ENCODE measurements at regions not wholly inside any gene's neighbourhood (a gene's known extent, or its start where the extent isn't known, plus 50 kb on each side); places are given as distances from the start of the nearest gene placed in this dataset.
"Not testable (repeated sequence)": the region's sequence is repeated elsewhere in the genome, so short reads cannot be mapped to it uniquely, and the experiment has no call there.

GRCh38 chr9:104980039-104980654 lies 52.2 kb upstream of the ABCA1 start:
- no peak for DNase-seq

GRCh38 chr9:104981543-104982129 lies 53.7 kb upstream of the ABCA1 start:
- DNase-seq, result no peak

DNA sequence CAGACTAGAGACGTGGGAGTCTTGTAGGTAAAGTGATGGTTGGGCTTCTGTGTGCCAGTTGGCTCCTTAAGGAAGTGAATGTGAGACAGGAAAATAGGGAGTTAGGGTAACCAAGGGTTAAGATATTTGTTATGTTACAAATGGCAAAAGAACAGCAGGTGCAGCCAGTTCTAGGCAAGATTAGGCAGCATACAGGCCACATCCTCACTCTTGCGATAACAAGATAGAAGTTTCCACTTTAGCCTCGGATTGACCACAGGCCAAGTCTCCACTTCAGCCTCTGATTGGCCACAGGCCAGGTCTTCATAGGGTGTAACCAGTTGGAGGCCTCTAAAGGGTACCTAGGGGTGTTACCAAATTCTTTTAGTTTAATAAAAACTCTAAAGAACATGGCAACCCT lies 54.6 kb upstream of the ABCA1 start:
- DNase-seq, result no peak

DNA sequence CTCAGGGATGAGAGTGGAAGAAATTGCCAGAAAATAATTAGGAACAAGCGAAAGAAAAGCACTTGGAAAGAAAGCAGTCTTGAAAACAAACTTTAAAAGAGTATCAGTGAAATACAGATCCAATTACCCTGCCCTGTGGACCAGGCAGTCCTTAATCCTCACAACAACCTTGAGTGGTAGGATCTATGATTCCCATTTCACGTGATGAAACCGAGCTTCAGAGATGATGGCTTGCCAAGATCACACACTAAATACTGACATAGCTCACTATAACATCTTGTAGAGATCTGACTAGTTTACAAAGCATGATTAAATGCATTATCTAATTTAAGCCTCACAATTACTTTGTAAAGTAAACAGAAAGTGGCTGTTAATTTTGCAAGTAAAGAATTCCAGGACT lies 55.5 kb upstream of the ABCA1 start:
- DNase-seq, result no peak

- DNase-seq, result no peak
These were observed 56.2 kb upstream of the ABCA1 start for GRCh38 chr9:104984121-104984520.

DNA sequence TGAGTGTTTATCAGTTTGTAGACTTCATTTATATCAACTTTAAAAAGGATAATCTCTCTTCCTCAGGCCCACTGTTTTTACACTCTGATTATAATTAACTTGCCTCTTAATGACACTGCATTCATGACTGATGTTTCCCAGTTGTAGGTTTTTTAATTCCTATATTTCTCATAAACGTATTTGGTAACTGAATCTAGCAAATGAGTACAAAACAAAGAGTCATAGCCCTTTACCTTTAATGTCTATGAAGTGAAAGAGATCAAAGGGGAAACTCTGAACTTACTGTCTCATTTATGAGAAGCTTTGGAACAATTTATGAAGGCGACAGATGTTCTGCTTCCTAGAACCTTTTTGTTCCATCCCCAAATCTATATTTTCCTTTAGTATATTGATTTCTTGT lies 56.6 kb upstream of the ABCA1 start:
- no peak for DNase-seq

GRCh38 chr9:104984948-104985347 lies 57.0 kb upstream of the ABCA1 start:
- no peak for DNase-seq

DNA sequence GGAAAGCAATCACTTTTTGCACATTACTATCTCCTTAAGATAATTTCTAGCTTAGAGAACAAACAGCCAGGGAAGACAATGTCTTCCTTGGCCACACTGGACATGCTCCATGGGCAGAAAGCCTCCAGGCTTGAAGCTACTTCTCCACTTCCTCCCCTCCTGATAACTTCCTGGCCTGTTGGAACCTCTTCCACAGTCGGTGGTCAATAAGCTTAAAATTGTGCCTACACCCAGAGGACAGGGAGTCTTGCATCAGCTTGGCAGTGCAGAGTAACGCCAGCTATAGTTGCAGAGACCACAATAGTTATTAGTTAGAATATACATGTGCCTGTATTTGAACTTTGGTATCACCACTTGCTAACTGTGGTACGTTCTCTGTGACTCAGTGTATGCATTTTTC lies 58.1 kb upstream of the ABCA1 start:
- DNase-seq, result no peak

DNA sequence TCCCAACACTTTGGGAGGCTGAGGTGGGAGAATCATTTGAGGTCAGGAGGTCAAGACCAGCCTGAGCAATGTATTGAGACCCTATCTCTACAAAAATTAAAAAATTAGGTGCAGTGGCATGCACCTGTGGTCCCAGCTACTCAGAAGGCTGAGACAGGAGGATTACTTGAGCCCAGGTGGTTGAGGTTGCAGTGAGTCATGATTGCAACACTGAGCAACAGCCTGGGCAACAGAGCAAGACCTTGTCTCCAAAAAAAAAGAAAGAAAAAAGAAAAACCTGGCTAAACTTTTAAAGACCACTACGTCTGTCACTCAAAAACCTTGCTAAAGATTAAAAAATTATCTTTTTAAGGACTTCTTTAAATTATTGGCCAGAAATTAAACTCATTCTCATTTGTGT lies 59.8 kb upstream of the ABCA1 start:
- no peak for DNase-seq

DNA sequence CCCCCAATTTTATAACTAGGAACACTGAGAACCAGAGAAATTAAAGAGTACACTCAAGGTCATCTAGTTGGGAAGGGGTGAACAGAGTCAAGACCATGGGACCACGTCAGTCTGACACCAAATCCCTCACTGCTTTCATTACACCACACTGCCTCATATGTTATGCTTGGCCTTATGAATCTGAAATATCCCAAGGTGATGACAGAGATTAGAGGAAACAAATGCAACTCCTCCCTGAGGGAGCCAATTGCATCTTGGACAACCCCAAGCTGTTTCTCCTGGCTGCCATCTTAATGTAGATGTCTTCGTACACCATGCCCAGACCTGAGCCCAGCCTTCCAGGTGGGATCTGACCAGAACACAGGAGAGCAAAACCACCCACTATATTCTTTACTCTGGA lies 60.6 kb upstream of the ABCA1 start:
- no peak for DNase-seq

DNA sequence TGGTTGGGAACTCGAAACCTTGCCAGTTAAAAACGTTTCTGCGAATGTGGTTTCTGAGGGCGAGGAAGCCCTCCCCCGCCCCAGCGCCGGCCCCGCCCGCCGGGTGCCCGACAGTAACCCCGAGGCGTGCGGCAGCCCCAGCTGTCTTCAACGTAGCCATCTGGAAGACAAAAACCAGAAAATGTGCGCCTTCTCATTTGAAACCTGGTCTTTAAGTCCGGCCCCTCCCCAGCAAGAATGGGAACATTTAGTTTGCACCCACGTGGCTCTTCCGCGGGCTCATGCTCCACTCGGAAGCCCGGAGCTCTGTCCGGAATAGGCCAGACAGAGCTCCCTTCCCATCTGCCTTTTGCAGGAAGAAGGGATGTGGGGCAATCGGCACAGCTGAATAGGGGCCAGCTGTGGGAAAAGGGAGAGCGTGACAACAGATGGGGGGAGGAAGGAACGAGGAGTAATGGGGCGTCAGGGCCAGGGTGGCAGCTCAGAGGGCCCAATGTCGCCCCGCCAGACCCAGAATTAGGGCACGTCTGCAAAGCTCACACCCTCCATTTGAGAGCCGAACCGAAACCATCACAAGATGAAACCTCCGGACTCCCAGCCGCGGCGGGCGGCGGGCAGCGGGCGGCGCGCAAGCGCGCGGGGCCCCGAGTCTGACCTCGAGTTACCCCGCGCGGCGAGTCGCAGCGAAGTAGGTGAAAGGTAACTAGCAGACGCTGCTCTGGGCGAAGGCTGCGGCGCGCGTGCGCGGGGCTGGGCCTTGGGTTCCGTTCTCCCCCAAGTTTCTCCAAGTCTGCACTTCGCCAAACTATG lies 63.4 kb upstream of the ABCA1 start:
- peak; percentile 87 for DNase-seq

DNA sequence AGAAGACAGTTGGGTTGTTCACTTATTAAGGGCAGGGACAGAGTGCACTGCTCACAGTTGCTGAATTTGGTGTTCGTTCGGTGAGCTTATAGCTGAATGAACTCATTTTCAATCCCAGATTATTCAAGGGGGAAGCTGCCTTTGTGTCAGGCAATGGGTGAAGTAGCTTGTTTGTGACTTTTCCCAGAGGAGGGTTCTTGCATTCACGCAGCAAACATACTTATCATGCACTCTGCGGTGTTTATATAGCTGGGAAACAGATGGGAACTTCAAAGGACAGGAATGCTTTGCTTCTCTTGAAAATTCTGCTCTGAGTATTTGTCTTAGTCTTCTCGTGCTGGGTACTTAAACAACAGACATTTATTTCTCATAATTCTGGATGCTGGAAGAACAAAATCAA lies 64.7 kb upstream of the ABCA1 start:
- DNase-seq, result no peak

DNA sequence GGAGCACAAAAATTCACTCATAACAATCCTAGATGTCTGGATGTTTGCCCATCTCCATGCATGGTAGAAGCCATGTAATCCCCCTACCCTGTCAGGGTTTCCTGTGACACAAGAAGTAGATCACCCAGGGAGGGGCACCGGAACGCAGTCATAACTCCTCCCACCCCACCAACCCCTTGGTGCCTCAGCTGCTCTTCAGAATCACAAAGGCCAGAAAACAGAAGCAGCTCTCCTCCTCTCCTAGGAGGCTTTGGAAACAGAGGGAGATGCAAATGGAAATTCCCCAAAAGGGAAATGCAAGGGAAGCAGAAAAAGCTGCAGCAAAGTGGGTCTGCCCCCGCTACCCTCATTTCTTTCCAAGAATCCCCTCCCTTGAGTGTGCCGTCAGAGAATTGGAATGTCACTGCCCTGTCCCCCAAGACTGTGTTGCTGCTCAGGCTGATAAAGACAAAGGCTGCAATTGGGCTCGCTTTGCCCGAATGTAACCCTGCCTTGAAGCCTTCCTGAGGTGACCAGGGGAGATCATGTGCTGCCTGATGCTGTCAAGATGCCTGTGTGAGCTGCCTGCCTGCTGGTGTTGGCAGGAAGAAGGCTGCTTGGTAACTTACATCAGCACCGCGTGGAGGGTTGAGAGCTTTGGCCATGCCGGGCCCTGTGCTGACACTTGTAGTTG lies 65.5 kb upstream of the ABCA1 start:
- DNase-seq, result no peak

GRCh38 chr9:104997536-104997935 lies 69.6 kb upstream of the ABCA1 start:
- no peak for DNase-seq

- DNase-seq, result no peak
These were observed 71.2 kb upstream of the ABCA1 start for GRCh38 chr9:104999136-104999535.

DNA sequence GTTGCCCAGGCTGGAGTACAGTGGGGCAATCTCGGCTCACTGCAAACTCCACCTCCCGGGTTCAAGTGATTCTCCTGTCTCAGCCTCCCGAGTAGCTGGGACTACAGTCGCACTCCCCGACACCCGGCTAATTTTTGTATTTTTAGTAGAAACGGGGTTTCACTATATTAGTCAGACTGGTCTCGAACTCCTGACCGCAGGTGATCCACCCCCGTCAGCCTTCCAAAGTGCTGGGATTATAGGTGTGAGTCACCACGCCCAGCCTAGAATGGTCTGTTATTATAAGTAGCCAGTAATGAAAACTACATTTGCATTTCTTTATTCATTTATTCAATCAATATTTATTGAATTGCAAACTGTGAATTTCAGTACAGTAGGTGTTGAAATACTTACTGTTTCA lies 72.6 kb upstream of the ABCA1 start:
- DNase-seq, result not testable (repeated sequence)

DNA sequence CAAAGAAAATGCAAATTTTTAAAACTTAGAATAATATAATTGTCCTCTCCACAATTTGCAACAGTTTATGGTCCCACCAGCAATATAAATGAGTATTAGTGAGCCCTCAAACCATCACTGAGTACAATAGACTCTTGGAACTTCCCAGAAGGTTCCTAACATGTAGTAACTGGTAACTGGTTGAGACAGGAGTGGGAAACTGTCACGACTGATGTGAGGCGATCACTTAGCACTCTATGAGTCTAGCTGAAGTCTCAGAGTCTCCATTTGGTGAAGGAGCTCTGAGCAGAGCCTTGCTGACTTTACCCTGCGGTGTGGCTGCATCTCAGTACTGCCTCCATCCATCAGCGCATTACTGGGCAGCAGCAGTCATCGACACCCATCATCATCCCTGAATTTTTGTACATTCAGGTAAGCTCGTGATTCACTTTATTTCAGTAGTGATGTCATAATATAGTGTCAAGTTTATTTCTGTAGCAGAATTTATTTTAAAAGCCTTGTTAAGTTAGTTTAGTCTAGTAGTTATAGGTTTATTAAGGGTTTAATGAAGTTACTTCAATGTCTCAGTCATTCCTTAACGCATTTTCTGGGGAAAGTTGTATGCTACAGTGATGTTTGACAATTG lies 76.6 kb upstream of the ABCA1 start:
- no peak for DNase-seq

DNA sequence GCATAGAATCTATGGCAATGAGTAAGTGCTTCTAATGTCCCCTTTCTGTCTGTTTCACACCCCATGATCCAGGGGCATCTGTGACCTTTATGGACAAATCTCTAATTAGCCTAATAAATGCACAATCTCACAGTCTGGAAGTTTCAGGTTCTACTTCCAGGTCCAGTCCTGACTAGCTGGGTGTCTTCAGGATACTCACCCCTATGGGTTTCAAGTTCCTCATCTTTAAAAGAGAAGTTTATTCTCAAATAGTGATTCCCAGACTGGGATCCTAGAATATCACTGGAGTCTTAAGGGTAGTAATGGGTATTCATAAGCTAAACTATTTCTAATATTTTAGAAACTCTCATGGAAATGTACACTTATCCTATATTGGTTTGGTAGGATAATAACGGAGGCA lies 77.2 kb upstream of the ABCA1 start:
- no peak for DNase-seq

- DNase-seq, result no peak
These were observed 78.6 kb upstream of the ABCA1 start for GRCh38 chr9:105006514-105006913.

GRCh38 chr9:105007143-105007542 lies 79.2 kb upstream of the ABCA1 start:
- DNase-seq, result no peak

DNA sequence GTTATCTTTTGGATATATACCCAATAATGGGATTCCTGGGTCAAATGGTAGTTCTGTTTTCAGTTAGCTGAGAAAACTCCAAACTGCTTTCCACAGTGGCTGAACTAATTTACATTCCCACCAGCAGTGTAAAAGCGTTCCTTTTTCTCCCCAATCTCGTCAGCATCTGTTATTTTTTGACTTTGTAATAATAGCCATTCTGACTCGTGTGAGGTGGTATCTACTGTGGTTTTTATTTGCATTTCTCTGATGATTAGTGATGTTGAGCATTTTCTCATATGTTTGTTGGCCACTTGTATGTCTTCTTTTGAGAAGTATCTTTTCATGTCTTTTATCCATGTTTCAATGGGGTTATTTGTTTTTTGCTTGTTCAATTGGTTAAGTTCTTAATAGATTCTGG lies 82.1 kb upstream of the ABCA1 start:
- DNase-seq, result not testable (repeated sequence)

DNA sequence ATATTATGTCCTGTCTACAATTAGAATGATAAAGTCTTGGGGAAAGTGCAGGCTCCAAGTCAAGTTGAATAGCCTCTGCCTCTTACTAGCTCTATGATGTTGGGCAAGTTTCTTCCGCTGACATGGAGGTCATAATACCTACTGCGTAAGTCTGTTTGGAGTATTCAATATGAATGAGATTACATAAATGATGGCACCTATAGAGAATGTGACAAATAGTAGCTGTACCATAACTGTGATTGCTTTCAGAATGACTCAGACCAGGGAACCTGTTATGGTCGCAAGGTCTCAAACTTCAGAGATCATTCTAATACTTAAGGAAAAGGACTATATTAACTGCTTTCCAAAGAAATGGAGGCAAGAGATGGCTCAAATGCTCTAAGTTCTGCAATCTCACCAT lies 94.0 kb upstream of the ABCA1 start:
- no peak for DNase-seq

GRCh38 chr9:105022545-105022944 lies 94.6 kb upstream of the ABCA1 start:
- DNase-seq, result not testable (repeated sequence)

Data from CD4-positive, alpha-beta T cell treated with Interleukin-12 subunit alpha and Interleukin-12 subunit beta, for 1 hour (primary cell).